ENCODE measurements at regions not wholly inside any gene's neighbourhood (a gene's known extent, or its start where the extent isn't known, plus 50 kb on each side); places are given as distances from the start of the nearest gene placed in this dataset.

DNA sequence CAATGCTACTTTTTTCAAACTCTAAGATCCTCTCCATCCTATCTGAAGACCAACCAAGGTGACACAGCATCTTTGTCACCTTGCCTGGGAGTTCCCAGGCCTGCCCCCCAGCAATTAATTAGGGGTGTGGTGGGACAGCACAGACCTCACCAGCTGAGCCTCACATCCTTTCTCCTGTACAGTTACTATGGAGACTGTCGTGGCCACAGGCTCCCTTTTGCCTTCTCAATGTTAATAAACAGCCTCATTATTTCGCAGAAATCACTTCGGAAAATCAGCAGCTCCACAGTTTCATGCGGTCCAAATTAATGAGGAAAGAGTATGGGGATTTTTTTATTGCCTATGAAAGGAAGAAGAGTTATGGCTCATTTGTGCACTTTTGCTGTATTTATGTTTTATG is 378.3 kb downstream of the NPHP4 start (continued):
- TF ChIP-seq, protein P1, sequence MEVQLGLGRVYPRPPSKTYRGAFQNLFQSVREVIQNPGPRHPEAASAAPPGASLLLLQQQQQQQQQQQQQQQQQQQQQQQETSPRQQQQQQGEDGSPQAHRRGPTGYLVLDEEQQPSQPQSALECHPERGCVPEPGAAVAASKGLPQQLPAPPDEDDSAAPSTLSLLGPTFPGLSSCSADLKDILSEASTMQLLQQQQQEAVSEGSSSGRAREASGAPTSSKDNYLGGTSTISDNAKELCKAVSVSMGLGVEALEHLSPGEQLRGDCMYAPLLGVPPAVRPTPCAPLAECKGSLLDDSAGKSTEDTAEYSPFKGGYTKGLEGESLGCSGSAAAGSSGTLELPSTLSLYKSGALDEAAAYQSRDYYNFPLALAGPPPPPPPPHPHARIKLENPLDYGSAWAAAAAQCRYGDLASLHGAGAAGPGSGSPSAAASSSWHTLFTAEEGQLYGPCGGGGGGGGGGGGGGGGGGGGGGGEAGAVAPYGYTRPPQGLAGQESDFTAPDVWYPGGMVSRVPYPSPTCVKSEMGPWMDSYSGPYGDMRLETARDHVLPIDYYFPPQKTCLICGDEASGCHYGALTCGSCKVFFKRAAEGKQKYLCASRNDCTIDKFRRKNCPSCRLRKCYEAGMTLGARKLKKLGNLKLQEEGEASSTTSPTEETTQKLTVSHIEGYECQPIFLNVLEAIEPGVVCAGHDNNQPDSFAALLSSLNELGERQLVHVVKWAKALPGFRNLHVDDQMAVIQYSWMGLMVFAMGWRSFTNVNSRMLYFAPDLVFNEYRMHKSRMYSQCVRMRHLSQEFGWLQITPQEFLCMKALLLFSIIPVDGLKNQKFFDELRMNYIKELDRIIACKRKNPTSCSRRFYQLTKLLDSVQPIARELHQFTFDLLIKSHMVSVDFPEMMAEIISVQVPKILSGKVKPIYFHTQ (CRISPR knock-in tag; IDR thresholded peaks at IDR 0.05): no peak

DNA sequence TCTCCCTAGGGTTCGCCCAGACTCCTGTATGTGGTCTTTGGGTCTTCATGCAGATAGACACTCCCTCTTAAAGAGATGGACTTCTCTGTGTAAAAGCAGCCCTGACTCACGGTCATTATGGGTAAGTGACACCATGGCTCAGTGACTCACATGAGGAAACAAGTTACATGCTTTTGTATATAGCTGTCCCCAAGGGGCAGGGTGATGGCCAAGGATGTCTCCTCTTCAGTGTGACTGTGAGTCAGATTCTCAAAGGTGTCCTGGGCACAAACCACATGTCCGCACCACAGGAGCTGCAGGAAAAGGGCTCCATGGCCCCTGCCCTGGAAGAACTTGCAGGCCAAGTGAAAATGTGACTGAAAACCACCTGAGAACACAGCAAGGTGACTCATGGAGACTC is 380.4 kb downstream of the NPHP4 start:
- POLR2A ChIA-PET: no interaction called here
- H3K4me1 Mint-ChIP-seq: no peaks in the 10 kb centered on the region
- peaks cover 11% of the 10 kb centered on the region for H3K27me3 Mint-ChIP-seq (ENCODE audit: low read depth)
- ATAC-seq: no peak
- peaks cover 90% of the 10 kb centered on the region for H3K9me3 Mint-ChIP-seq
- no peak for DNase-seq (ENCODE audit: low spot score)
- CTCF ChIA-PET: no interaction called here
- peaks cover 61% of the 10 kb centered on the region for H3K36me3 Mint-ChIP-seq
- H3K4me3 Mint-ChIP-seq: no peak overlapping the region
- TF ChIP-seq, protein P2, sequence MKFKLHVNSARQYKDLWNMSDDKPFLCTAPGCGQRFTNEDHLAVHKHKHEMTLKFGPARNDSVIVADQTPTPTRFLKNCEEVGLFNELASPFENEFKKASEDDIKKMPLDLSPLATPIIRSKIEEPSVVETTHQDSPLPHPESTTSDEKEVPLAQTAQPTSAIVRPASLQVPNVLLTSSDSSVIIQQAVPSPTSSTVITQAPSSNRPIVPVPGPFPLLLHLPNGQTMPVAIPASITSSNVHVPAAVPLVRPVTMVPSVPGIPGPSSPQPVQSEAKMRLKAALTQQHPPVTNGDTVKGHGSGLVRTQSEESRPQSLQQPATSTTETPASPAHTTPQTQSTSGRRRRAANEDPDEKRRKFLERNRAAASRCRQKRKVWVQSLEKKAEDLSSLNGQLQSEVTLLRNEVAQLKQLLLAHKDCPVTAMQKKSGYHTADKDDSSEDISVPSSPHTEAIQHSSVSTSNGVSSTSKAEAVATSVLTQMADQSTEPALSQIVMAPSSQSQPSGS (CRISPR knock-in tag; IDR thresholded peaks at IDR 0.05; ENCODE audit: borderline replicate concordance, low read depth): no peak
- TF ChIP-seq, protein P1 (CRISPR knock-in tag; IDR thresholded peaks at IDR 0.05): no peak
- TF ChIP-seq, protein P3, sequence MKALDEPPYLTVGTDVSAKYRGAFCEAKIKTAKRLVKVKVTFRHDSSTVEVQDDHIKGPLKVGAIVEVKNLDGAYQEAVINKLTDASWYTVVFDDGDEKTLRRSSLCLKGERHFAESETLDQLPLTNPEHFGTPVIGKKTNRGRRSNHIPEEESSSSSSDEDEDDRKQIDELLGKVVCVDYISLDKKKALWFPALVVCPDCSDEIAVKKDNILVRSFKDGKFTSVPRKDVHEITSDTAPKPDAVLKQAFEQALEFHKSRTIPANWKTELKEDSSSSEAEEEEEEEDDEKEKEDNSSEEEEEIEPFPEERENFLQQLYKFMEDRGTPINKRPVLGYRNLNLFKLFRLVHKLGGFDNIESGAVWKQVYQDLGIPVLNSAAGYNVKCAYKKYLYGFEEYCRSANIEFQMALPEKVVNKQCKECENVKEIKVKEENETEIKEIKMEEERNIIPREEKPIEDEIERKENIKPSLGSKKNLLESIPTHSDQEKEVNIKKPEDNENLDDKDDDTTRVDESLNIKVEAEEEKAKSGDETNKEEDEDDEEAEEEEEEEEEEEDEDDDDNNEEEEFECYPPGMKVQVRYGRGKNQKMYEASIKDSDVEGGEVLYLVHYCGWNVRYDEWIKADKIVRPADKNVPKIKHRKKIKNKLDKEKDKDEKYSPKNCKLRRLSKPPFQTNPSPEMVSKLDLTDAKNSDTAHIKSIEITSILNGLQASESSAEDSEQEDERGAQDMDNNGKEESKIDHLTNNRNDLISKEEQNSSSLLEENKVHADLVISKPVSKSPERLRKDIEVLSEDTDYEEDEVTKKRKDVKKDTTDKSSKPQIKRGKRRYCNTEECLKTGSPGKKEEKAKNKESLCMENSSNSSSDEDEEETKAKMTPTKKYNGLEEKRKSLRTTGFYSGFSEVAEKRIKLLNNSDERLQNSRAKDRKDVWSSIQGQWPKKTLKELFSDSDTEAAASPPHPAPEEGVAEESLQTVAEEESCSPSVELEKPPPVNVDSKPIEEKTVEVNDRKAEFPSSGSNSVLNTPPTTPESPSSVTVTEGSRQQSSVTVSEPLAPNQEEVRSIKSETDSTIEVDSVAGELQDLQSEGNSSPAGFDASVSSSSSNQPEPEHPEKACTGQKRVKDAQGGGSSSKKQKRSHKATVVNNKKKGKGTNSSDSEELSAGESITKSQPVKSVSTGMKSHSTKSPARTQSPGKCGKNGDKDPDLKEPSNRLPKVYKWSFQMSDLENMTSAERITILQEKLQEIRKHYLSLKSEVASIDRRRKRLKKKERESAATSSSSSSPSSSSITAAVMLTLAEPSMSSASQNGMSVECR (CRISPR knock-in tag; IDR thresholded peaks at IDR 0.05; ENCODE audit: borderline replicate concordance): no peak
- TF ChIP-seq SMAD4 (CRISPR knock-in tag; IDR thresholded peaks at IDR 0.05): no peak
- TF ChIP-seq, protein P4, sequence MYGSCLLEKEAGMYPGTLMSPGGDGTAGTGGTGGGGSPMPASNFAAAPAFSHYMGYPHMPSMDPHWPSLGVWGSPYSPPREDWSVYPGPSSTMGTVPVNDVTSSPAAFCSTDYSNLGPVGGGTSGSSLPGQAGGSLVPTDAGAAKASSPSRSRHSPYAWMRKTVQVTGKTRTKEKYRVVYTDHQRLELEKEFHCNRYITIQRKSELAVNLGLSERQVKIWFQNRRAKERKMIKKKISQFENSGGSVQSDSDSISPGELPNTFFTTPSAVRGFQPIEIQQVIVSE (CRISPR knock-in tag; IDR thresholded peaks at IDR 0.05; ENCODE audit: borderline replicate concordance): no peak
- TF ChIP-seq, protein P5, sequence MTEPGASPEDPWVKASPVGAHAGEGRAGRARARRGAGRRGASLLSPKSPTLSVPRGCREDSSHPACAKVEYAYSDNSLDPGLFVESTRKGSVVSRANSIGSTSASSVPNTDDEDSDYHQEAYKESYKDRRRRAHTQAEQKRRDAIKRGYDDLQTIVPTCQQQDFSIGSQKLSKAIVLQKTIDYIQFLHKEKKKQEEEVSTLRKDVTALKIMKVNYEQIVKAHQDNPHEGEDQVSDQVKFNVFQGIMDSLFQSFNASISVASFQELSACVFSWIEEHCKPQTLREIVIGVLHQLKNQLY (CRISPR knock-in tag; IDR thresholded peaks at IDR 0.05): no peak
- TF ChIP-seq, protein P6, sequence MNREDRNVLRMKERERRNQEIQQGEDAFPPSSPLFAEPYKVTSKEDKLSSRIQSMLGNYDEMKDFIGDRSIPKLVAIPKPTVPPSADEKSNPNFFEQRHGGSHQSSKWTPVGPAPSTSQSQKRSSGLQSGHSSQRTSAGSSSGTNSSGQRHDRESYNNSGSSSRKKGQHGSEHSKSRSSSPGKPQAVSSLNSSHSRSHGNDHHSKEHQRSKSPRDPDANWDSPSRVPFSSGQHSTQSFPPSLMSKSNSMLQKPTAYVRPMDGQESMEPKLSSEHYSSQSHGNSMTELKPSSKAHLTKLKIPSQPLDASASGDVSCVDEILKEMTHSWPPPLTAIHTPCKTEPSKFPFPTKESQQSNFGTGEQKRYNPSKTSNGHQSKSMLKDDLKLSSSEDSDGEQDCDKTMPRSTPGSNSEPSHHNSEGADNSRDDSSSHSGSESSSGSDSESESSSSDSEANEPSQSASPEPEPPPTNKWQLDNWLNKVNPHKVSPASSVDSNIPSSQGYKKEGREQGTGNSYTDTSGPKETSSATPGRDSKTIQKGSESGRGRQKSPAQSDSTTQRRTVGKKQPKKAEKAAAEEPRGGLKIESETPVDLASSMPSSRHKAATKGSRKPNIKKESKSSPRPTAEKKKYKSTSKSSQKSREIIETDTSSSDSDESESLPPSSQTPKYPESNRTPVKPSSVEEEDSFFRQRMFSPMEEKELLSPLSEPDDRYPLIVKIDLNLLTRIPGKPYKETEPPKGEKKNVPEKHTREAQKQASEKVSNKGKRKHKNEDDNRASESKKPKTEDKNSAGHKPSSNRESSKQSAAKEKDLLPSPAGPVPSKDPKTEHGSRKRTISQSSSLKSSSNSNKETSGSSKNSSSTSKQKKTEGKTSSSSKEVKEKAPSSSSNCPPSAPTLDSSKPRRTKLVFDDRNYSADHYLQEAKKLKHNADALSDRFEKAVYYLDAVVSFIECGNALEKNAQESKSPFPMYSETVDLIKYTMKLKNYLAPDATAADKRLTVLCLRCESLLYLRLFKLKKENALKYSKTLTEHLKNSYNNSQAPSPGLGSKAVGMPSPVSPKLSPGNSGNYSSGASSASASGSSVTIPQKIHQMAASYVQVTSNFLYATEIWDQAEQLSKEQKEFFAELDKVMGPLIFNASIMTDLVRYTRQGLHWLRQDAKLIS (CRISPR knock-in tag; IDR thresholded peaks at IDR 0.05; ENCODE audit: borderline replicate concordance): no peak
- no peak overlapping the region for H3K27ac Mint-ChIP-seq

Measured in WTC11 (cell line).